Smooth muscle cell (in vitro differentiated cells): ENCODE measurements at regions not wholly inside any gene's neighbourhood (a gene's known extent, or its start where the extent isn't known, plus 50 kb on each side); places are given as distances from the start of the nearest gene placed in this dataset.

Source experiments
- DNase-seq: peaks from one replicate; lab custom pipeline; 2025; ENCODE audit not compliant: unreplicated experiment; lab: John Stamatoyannopoulos, UW
- H2AFZ ChIP-seq: fragments of 200-600 bp; sonication (generic); 2 replicates; pipeline ENCODE4 v1.6.0; 2016; ENCODE audit warnings: antibody characterized with exemption, low read depth, mild to moderate bottlenecking
- H3F3A ChIP-seq: fragments of 200-600 bp; sonication (generic); 2 replicates; pipeline ENCODE4 v1.6.0; 2017; ENCODE audit warnings: antibody characterized with exemption, low read depth
- H3K27ac ChIP-seq: fragments of 200-600 bp; sonication (generic); 2 replicates; pipeline ENCODE4 v1.5.1; 2016; ENCODE audit warnings: low read depth, mild to moderate bottlenecking
- H3K27me3 ChIP-seq: fragments of 200-600 bp; sonication (generic); 2 replicates; pipeline ENCODE4 v1.6.1; 2016; ENCODE audit warnings: low read depth, mild to moderate bottlenecking
- H3K36me3 ChIP-seq: fragments of 200-600 bp; sonication (generic); 2 replicates; pipeline ENCODE4 v1.5.1; 2016; ENCODE audit warnings: low read depth
- H3K4me1 ChIP-seq: fragments of 200-600 bp; sonication (generic); 2 replicates; pipeline ENCODE4 v1.5.1; 2016; ENCODE audit warnings: low read depth
- H3K4me2 ChIP-seq: fragments of 200-600 bp; sonication (generic); 2 replicates; pipeline ENCODE4 v1.6.0; 2016; ENCODE audit warnings: mild to moderate bottlenecking
- H3K4me3 ChIP-seq: fragments of 200-600 bp; sonication (generic); 2 replicates; pipeline ENCODE4 v1.5.1; 2016; ENCODE audit warnings: mild to moderate bottlenecking
- H3K79me2 ChIP-seq: fragments of 200-600 bp; sonication (generic); 2 replicates; pipeline ENCODE4 v1.6.0; 2016; ENCODE audit warnings: low read depth, mild to moderate bottlenecking
- H3K9ac ChIP-seq: fragments of 200-600 bp; sonication (generic); 2 replicates; pipeline ENCODE4 v1.6.0; 2016; ENCODE audit warnings: low read depth
- H3K9me3 ChIP-seq: fragments of 200-600 bp; sonication (generic); replicated peaks from 2 replicates; pipeline ENCODE4 v1.5.1; 2016; ENCODE audit warnings: low read depth
- H4K20me1 ChIP-seq: fragments of 200-600 bp; sonication (generic); 2 replicates; pipeline ENCODE4 v1.6.0; 2016; ENCODE audit warnings: low read depth
- CTCF ChIP-seq: fragments of 200-600 bp; sonication (generic); IDR thresholded peaks from 2 replicates; pipeline ENCODE4 v1.5.1; 2017; ENCODE audit warnings: borderline replicate concordance, mild to moderate bottlenecking, antibody characterized with exemption; ENCODE audit not compliant: insufficient read depth, poor library complexity, severe bottlenecking
- WGBS: methylation state at CpG from one replicate; pipeline ENCODE4 v1.1.7; 2016; ENCODE audit warnings: low lambda C conversion rate; 5-methylcytosine and 5-hydroxymethylcytosine counted together

- Histone ChIP-seq H3K27ac (no peak overlapping the region), H3K4me1 (no peaks in the 10 kb centered on the region), H3K4me3 (no peak overlapping the region), H3K79me2 (no peaks in the 10 kb centered on the region), H3K36me3 (no peaks in the 10 kb centered on the region), H2AFZ (no peak overlapping the region), H3K4me2 (no peak overlapping the region), H3F3A (no peaks in the 10 kb centered on the region), H4K20me1 (no peaks in the 10 kb centered on the region), H3K9ac (no peak overlapping the region), H3K27me3 (no peaks in the 10 kb centered on the region), H3K9me3 (no peaks in the 10 kb centered on the region)
- 86% methylated on average over 5 of the region's 5 CpGs for WGBS
- TF ChIP-seq CTCF = no peak
- no peak for DNase-seq
These were observed 572.2 kb upstream of the SOX9 start for GRCh38 chr17:71548540-71549190.

- 98% methylated on average over 2 of the region's 2 CpGs for WGBS
These were observed 570.1 kb upstream of the SOX9 start for GRCh38 chr17:71550675-71551074.

GRCh38 chr17:71553381-71553780 lies 567.4 kb upstream of the SOX9 start:
- H3K9ac ChIP-seq = no peak overlapping the region

More at GRCh38 chr17:71550675-71551074, 570.1 kb upstream of the SOX9 start:
- no peaks in the 10 kb centered on the region for H3F3A ChIP-seq
- no peak for DNase-seq
- no peaks in the 10 kb centered on the region for H3K79me2 ChIP-seq
- no peak overlapping the region for H3K27ac ChIP-seq
- H3K4me3 ChIP-seq = no peak overlapping the region
- H3K4me1 ChIP-seq = no peaks in the 10 kb centered on the region
- no peaks in the 10 kb centered on the region for H3K9me3 ChIP-seq
- no peak for TF ChIP-seq CTCF
- no peaks in the 10 kb centered on the region for H3K36me3 ChIP-seq
- H3K9ac ChIP-seq = no peak overlapping the region
- no peaks in the 10 kb centered on the region for H4K20me1 ChIP-seq
- no peak overlapping the region for H3K4me2 ChIP-seq
- no peak overlapping the region for H2AFZ ChIP-seq
- H3K27me3 ChIP-seq = no peaks in the 10 kb centered on the region

More at GRCh38 chr17:71553381-71553780, 567.4 kb upstream of the SOX9 start:
- 92% methylated on average over 5 of the region's 5 CpGs for WGBS
- no peaks in the 10 kb centered on the region for H3K36me3 ChIP-seq
- H2AFZ ChIP-seq = no peak overlapping the region
- no peak for TF ChIP-seq CTCF
- H3F3A ChIP-seq = no peaks in the 10 kb centered on the region
- no peaks in the 10 kb centered on the region for H3K79me2 ChIP-seq
- DNase-seq = no peak
- H3K9me3 ChIP-seq = no peaks in the 10 kb centered on the region
- H3K27me3 ChIP-seq = no peaks in the 10 kb centered on the region
- H3K4me1 ChIP-seq = no peaks in the 10 kb centered on the region
- H3K4me2 ChIP-seq = no peak overlapping the region
- H4K20me1 ChIP-seq = no peaks in the 10 kb centered on the region
- H3K27ac ChIP-seq = no peak overlapping the region
- H3K4me3 ChIP-seq = no peak overlapping the region
